ENCODE measurements at regions not wholly inside any gene's neighbourhood (a gene's known extent, or its start where the extent isn't known, plus 50 kb on each side); places are given as distances from the start of the nearest gene placed in this dataset.

- in situ Hi-C loops (cut with HindIII; ENCODE audit: low pct_unique_long_range_greater_than_20kb, low sequenced_read_pairs) = no loop called here
- DNase-seq (ENCODE audit: low read depth) = peak; percentile 85
These were observed 82.1 kb upstream of the DUSP10 start for GRCh38 chr1:221824025-221824424.

DNA sequence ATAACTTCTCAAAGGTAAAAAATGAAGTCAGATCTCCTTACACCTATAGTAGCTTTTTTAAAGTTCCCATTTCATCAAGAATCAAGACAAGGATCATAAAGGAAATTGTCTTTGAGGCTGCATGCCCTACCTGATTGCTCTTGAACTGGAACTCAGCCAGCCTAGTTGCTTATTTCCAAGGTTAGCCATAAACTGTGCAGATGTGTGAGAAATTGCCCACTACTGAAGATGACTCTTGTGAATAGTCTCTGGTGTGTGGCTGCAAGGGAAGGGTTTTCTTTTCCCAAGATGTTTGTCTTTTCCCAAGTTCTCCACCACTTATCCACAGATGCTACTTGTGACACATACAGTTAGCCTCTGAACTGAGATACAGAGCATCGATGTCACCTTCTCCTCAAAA lies 81.7 kb upstream of the DUSP10 start:
- in situ Hi-C loops (cut with HindIII; ENCODE audit: low pct_unique_long_range_greater_than_20kb, low sequenced_read_pairs) = no loop called here
- DNase-seq (ENCODE audit: low read depth) = no peak

DNA sequence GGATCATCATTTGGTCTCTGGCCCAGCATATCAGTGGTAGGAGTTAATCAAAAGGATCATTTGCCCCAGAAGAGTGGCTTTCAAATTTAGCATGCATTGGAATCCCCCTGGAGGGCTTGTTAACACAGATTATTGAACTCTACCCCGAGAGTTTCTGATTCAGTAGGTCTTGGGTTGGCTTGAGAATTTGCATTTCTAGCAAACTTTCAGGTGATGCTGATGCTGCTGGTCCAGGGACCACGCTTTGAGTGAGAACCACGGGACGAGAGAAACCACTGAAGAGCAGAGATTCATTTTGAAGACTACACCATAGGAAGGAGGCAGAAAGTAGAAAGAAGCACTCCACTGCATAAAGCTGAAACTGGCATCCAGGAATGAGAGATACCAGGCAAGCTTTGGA lies 81.3 kb upstream of the DUSP10 start:
- in situ Hi-C loops (cut with HindIII; ENCODE audit: low pct_unique_long_range_greater_than_20kb, low sequenced_read_pairs) = no loop called here
- no peak for DNase-seq (ENCODE audit: low read depth)

- DNase-seq (ENCODE audit: low read depth) = no peak
- in situ Hi-C loops (cut with HindIII; ENCODE audit: low pct_unique_long_range_greater_than_20kb, low sequenced_read_pairs) = no loop called here
These were observed 80.7 kb upstream of the DUSP10 start for GRCh38 chr1:221822591-221822990.

GRCh38 chr1:221816899-221817298 lies 75.0 kb upstream of the DUSP10 start:
- DNase-seq (ENCODE audit: low read depth) = peak; percentile 78
- in situ Hi-C loops (cut with HindIII; ENCODE audit: low pct_unique_long_range_greater_than_20kb, low sequenced_read_pairs) = no loop called here

DNA sequence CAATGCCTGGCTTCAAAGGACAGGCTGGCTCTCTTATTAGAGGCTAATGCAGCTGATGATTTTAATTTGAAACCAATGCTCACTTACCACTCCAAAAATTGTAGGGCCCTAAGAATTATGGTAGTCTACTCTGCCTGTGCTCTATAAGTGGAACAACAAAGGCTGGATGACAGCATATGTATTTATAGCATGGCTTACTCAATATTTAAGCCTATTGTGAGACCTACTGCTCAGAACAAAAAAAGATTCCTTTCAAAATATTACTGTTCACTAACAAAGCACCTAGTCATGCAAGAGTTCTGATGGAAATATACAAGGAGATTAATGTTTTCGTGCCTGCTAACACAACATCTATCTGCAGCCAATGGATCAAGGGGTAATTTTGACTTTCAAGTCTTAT lies 73.8 kb upstream of the DUSP10 start:
- in situ Hi-C loops (cut with HindIII; ENCODE audit: low pct_unique_long_range_greater_than_20kb, low sequenced_read_pairs) = no loop called here
- no peak for DNase-seq (ENCODE audit: low read depth)

DNA sequence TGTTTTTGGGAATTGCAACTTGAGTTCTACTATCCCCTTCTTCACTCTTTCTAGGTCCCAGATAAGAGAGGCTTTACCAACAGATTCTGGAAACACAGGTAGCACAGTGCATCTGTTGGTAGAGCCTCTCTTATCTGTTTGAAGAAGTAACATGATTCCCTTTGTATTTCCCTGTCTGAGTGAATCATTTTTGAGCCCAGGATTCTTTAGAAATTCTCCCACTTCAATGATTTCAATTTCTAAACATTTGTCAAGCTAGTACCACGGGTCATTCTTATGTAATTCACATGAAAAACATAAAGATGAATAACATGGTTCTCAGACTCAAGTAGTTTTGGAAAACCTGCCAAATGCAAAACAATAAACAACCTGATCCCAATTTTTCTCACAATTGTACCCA lies 72.0 kb upstream of the DUSP10 start:
- in situ Hi-C loops (cut with HindIII; ENCODE audit: low pct_unique_long_range_greater_than_20kb, low sequenced_read_pairs) = no loop called here
- no peak for DNase-seq (ENCODE audit: low read depth)

GRCh38 chr1:221812905-221813597 lies 71.2 kb upstream of the DUSP10 start:
- in situ Hi-C loops (cut with HindIII; ENCODE audit: low pct_unique_long_range_greater_than_20kb, low sequenced_read_pairs) = no loop called here
- DNase-seq (ENCODE audit: low read depth) = no peak

DNA sequence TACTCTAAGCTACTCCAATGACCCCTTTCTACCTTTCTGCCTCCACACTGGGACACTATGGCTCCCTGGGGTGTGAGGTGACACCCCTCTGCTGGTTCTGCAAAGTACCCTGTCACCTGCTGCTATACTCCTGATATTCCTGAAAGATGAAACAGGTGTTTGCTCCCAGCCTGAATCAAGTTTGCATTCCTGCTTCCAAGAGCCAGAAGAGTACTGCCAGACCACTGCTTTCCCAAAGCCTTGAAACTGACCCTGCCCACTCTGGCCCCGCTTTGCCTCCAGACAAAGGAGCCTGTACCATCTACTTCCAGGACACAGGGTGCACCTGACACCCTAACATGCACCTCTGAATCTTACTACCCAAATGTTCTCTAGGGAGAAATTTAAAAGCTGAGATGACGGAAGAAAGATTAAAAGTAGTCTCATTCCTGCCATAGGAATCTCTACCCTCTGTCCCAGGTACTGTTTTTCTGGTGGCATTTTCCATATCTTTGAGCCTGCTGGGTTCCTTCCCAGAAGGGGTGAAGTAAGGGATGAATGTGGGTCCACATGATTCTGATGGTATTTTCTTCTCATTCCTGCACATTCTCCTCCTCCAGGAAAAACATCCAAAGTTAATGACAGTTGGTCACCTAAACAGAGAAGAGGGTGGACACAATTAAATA lies 70.3 kb upstream of the DUSP10 start:
- DNase-seq (ENCODE audit: low read depth) = no peak
- in situ Hi-C loops (cut with HindIII; ENCODE audit: low pct_unique_long_range_greater_than_20kb, low sequenced_read_pairs) = no loop called here

DNA sequence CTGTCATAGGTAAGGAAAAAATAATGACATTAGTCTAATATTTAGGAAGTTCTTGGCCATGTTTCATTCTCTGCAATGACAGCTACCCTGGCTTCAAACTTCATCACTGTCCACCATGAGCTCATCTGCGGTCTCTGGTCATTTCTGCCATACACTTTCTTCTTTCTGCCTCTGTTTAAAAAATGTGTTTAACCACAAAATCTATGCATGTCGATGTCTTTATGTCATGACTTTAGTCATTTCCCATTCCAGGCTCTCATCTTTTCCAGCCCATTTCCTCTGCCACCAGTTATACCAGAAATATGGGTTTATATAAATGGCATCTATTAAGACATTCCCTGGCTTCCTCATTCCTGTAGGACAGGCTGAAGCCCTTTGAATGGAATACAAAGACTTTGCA lies 68.5 kb upstream of the DUSP10 start:
- no peak for DNase-seq (ENCODE audit: low read depth)
- in situ Hi-C loops (cut with HindIII; ENCODE audit: low pct_unique_long_range_greater_than_20kb, low sequenced_read_pairs) = no loop called here

DNA sequence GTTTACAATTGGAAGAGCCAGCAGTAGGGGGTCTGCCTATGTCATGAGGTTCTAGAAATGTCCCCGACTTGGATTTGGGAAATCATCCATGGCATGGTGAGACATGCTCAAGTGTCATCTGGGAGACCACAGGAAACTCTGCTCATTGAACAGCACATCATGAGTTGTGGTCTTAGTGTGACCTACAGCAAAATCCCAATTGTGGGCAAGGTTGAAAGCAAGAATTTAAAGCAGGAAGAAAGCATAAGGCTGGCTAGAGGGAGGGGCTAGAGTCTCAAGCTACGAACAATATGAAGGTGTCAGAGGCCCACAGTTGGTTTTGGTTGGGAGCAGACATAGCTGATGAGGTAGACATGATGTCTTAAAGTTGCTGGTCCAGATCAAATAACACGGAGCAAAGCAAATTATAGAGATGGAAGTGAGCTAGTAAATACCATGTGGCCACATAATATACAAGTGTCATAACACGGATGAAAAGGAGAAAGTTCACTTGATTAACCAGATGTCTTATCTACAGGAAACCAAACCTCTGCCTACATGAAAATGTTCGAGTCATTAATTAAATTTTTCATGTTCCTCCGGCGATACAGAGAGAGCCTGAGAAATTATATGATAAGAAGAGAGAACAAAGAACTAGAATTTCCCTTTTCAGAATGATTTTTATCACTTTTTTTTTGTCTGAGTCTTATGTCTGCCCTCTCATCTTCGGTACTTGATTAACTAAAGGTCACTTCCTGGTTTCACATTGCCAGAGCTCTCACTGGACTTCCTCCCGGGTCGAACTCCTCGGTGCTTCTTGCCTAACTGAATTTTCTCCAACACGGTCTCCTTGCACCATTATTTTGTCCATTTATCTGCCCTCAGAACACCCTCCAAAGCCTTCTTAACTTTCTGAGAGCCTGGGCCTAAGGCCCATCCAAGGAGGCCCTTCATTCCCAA lies 67.5 kb upstream of the DUSP10 start:
- no peak for DNase-seq (ENCODE audit: low read depth)
- in situ Hi-C loops (cut with HindIII; ENCODE audit: low pct_unique_long_range_greater_than_20kb, low sequenced_read_pairs) = no loop called here

- no peak for DNase-seq (ENCODE audit: low read depth)
- in situ Hi-C loops (cut with HindIII; ENCODE audit: low pct_unique_long_range_greater_than_20kb, low sequenced_read_pairs) = no loop called here
These were observed 65.1 kb upstream of the DUSP10 start for GRCh38 chr1:221806984-221807383.

DNA sequence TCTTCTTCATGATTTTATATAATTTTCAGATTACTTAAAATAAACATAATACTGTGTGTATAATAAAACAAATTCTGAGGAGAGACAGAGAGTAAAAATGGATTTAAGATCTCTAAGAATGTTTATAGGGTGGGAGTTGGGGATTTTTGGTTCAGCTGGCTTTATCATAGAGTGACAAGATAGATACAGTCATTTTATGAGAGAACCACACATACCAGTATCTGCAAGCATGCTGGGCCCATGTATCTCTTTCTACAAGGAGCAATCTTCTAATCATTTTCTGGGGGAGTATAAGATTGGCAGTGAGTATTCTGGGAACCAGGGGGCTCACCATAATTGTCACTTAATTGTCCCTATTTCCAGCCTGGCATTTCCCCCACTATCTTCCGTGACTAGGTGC lies 64.3 kb upstream of the DUSP10 start:
- DNase-seq (ENCODE audit: low read depth) = no peak
- in situ Hi-C loops (cut with HindIII; ENCODE audit: low pct_unique_long_range_greater_than_20kb, low sequenced_read_pairs) = no loop called here

GRCh38 chr1:221805121-221805520 lies 63.2 kb upstream of the DUSP10 start:
- in situ Hi-C loops (cut with HindIII; ENCODE audit: low pct_unique_long_range_greater_than_20kb, low sequenced_read_pairs) = no loop called here
- DNase-seq (ENCODE audit: low read depth) = no peak

- no peak for DNase-seq (ENCODE audit: low read depth)
- in situ Hi-C loops (cut with HindIII; ENCODE audit: low pct_unique_long_range_greater_than_20kb, low sequenced_read_pairs) = no loop called here
These were observed 62.4 kb upstream of the DUSP10 start for GRCh38 chr1:221804303-221804702.

- in situ Hi-C loops (cut with HindIII; ENCODE audit: low pct_unique_long_range_greater_than_20kb, low sequenced_read_pairs) = no loop called here
- DNase-seq (ENCODE audit: low read depth) = peak; percentile 37
These were observed 60.1 kb upstream of the DUSP10 start for GRCh38 chr1:221801773-221802516.

DNA sequence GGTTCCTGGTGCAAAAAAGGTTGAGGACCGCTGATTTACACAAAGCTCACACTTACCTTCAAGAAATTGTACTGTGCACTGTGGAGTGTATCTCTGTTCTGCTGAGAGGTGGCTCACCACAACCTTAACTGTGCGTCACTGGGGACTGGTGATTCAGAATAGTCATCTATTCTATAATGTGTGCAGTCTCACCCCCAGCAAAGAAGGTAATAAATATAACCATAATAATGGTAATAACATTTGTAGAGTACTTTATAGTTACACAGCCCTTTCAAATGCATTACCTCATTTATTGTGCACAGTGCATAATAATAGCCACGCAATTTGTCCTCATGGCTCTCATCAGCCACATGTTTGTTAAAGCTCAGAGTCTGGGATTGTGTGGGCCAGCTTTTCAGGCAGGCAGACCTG lies 59.4 kb upstream of the DUSP10 start:
- in situ Hi-C loops (cut with HindIII; ENCODE audit: low pct_unique_long_range_greater_than_20kb, low sequenced_read_pairs) = no loop called here
- DNase-seq (ENCODE audit: low read depth) = no peak

DNA sequence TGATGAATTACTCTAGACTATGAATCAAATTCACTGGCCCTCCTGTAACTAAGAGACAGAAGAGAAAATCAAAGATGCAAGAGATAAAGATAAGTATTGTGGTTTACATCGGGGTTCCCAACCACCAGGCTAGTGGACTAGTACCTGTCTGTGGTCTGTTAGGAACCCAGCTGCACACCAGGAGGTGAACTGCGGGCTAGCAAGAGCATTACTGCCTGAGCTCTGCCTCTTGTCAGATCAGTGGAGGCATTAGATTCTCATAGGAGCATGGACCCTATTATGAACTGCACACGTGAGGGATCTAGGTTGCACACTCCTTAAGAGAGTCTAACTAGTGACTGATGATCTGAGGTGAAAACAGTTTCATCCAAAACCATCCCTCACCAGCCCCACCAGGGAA lies 58.9 kb upstream of the DUSP10 start:
- in situ Hi-C loops (cut with HindIII; ENCODE audit: low pct_unique_long_range_greater_than_20kb, low sequenced_read_pairs) = no loop called here
- no peak for DNase-seq (ENCODE audit: low read depth)

DNA sequence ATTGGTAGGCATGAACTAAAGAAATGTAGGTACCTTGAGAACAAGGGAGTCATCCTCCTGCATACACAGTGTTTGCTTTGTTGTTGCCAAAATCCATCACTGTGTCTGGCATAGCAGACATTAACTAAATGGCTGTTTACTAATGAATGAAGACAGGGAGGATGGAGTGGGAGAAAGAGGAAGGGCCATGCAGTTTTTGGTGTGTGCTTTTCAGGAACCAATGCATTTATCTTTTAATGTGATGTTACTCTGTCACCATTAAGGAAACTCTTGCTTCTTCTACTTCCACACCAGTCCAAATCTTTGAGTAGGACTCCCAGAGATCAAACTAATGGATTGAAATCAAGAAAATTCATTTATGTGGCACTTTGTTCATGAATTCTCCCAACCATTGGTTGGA lies 55.6 kb upstream of the DUSP10 start:
- in situ Hi-C loops (cut with HindIII; ENCODE audit: low pct_unique_long_range_greater_than_20kb, low sequenced_read_pairs) = no loop called here
- no peak for DNase-seq (ENCODE audit: low read depth)
